Stomach (tissue), 8 donors: ENCODE measurements at regions not wholly inside any gene's neighbourhood (a gene's known extent, or its start where the extent isn't known, plus 50 kb on each side); places are given as distances from the start of the nearest gene placed in this dataset.

Experiments used
- DNase-seq, 2 donors: peaks; one replicate each; pipeline versions ENCODE4 v3.0.0 to v3.0.0-alpha.2; 2013 to 2019
- H3K27ac ChIP-seq, 5 donors: fragments of 200-600 bp in 4 of 5; sonication (generic) in 4 of 5; one replicate each; pipeline ENCODE4 v1.5.1; 2013 to 2019; ENCODE audit warnings: mild to moderate bottlenecking in 1 of 5, moderate library complexity in 1 of 5
- H3K27me3 ChIP-seq, 3 donors: fragments of 200-600 bp; sonication (generic); one replicate each; pipeline ENCODE4 v1.5.1; 2017 to 2019; ENCODE audit warnings: mixed run types in 1 of 3
- H3K36me3 ChIP-seq, 4 donors: fragments of 200-600 bp; sonication (generic); 1 replicate in 3 of 4; 2 replicates in 1 of 4; pipeline ENCODE4 v1.5.1; 2016 to 2019
- H3K4me1 ChIP-seq, 4 donors: fragments of 200-600 bp; sonication (generic); one replicate each; pipeline ENCODE4 v1.5.1; 2016 to 2019
- H3K4me3 ChIP-seq, 4 donors: fragments of 200-600 bp; sonication (generic) in 3 of 4; one replicate each; pipeline ENCODE4 v1.5.1; 2016 to 2019; ENCODE audit warnings: mild to moderate bottlenecking in 1 of 4
- H3K9me3 ChIP-seq, 4 donors: fragments of 200-600 bp; sonication (generic); one replicate each; pipeline ENCODE4 v1.5.1; 2016 to 2019
- EP300 ChIP-seq: sonication (generic); formaldehyde crosslinking; IDR thresholded peaks from one replicate; pipeline ENCODE4 v1.6.1; 2017; ENCODE audit warnings: antibody characterized with exemption
- POLR2A ChIP-seq, 4 donors: fragments of 450-650 bp; IDR thresholded peaks; one replicate each; pipeline ENCODE4 v1.6.1; 2016; ENCODE audit warnings: antibody characterized with exemption in 4 of 4, control low read depth in 2 of 4, mild to moderate bottlenecking in 1 of 4, moderate library complexity in 1 of 4
- POLR2AphosphoS5 ChIP-seq, 3 donors: sonication (generic); formaldehyde crosslinking; IDR thresholded peaks; one replicate each; pipeline ENCODE4 v1.6.1; 2016; ENCODE audit warnings: antibody characterized with exemption in 3 of 3
- WGBS, 5 donors: extraction: QIAGEN DNeasy Blood & Tissue Kit in 3 of 5; methylation state at CpG; one replicate each; pipeline versions ENCODE4 v1.1.5 to v1.1.7; 2013 to 2018; 5-methylcytosine and 5-hydroxymethylcytosine counted together
- intact Hi-C: fragments of 100-400 bp; cut with DNase I; formaldehyde crosslinking; loops from one replicate; pipeline ENCODE4 v1.15.1; 2023; ENCODE audit warnings: low total_unique reads
- small RNA-seq, 4 donors: library from RNA; depleted of rRNA; stranded (forward); fragments of <200 nt; gene quantifications; one replicate each; pipeline ENCODE3, GENCODE V24; 2016
- TF ChIP-seq, protein P1 (sequence below), 7 experiments: fragments of 450-650 bp in 4 of 7; fragments of 200-600 bp in 3 of 7; sonication (generic) in 3 of 7; IDR thresholded peaks; one replicate each; pipeline ENCODE4 v1.5.1; 2016 to 2019; ENCODE audit warnings: antibody characterized with exemption in 7 of 7, control low read depth in 2 of 7, mild to moderate bottlenecking in 1 of 7
- donor health status: healthy with polysubstance abuse.
- donor health status: Bipolar disorder and iron deficiency.
- donor health status: healthy.

GRCh38 chrX:147859666-147860065 is 52.1 kb upstream of the FMR1 start:
- Histone ChIP-seq H3K36me3 (no peaks in the 10 kb centered on the region), H3K4me3 (no peak overlapping the region), H3K27ac (no peak overlapping the region), H3K27me3 (no peaks in the 10 kb centered on the region), H3K9me3 (peaks cover 0 to 7% (median 0%) of the 10 kb centered on the region in 4 donors), H3K4me1 (no peaks in the 10 kb centered on the region)
- no peak for DNase-seq
- WGBS, 5 donors: 34 to 51% (median 41%) methylated on average over 2 of the region's 2 CpGs
- intact Hi-C loops: no loop called here
- TF ChIP-seq EP300 (no peak), POLR2AphosphoS5 (IDR thresholded peaks at IDR 0.05) (no peak), POLR2A (IDR thresholded peaks at IDR 0.05) (no peak)
- TF ChIP-seq, protein P1, sequence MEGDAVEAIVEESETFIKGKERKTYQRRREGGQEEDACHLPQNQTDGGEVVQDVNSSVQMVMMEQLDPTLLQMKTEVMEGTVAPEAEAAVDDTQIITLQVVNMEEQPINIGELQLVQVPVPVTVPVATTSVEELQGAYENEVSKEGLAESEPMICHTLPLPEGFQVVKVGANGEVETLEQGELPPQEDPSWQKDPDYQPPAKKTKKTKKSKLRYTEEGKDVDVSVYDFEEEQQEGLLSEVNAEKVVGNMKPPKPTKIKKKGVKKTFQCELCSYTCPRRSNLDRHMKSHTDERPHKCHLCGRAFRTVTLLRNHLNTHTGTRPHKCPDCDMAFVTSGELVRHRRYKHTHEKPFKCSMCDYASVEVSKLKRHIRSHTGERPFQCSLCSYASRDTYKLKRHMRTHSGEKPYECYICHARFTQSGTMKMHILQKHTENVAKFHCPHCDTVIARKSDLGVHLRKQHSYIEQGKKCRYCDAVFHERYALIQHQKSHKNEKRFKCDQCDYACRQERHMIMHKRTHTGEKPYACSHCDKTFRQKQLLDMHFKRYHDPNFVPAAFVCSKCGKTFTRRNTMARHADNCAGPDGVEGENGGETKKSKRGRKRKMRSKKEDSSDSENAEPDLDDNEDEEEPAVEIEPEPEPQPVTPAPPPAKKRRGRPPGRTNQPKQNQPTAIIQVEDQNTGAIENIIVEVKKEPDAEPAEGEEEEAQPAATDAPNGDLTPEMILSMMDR (IDR thresholded peaks at IDR 0.05): no peak

Small RNA genes in the stretch of these regions (small RNA-seq; reads per million reads assigned to genes)
- 0 reads per million in 4 donors for gene AC016925.1
- gene AC016925.2: 0 reads per million in 4 donors
- 0 reads per million in 4 donors for gene AL009048.1
- 0 reads per million in 4 donors for gene AL096861.1
- gene RNU6-382P: 0 reads per million in 4 donors
